SIG-M5 treated with dmso at 0.1 percent for 504 hours (cell line): ENCODE measurements at regions not wholly inside any gene's neighbourhood (a gene's known extent, or its start where the extent isn't known, plus 50 kb on each side); places are given as distances from the start of the nearest gene placed in this dataset.

Experiments
- DNase-seq: peaks from one replicate; lab custom pipeline; 2025; ENCODE audit not compliant: unreplicated experiment; lab: John Stamatoyannopoulos, UW

- no peak for DNase-seq
Measured at GRCh38 chr6:15776458-15776980, 113.7 kb upstream of the DTNBP1 start.

- no peak for DNase-seq
Measured at GRCh38 chr6:15775741-15776140, 112.9 kb upstream of the DTNBP1 start.

- no peak for DNase-seq
Measured at GRCh38 chr6:15775076-15775634, 112.3 kb upstream of the DTNBP1 start.

- DNase-seq = no peak
Measured at GRCh38 chr6:15773806-15774410, 111.1 kb upstream of the DTNBP1 start.

GRCh38 chr6:15770347-15771143, 107.7 kb upstream of the DTNBP1 start:
- peak; percentile 9 for DNase-seq

GRCh38 chr6:15769511-15770018, 106.7 kb upstream of the DTNBP1 start:
- DNase-seq = no peak

- DNase-seq = no peak
Measured at GRCh38 chr6:15768999-15769398, 106.2 kb upstream of the DTNBP1 start.

- no peak for DNase-seq
Measured at GRCh38 chr6:15763837-15764236, 101.0 kb upstream of the DTNBP1 start.

- no peak for DNase-seq
Measured at GRCh38 chr6:15763364-15763763, 100.5 kb upstream of the DTNBP1 start.

- no peak for DNase-seq
Measured at GRCh38 chr6:15761045-15761502, 98.2 kb upstream of the DTNBP1 start.

- no peak for DNase-seq
Measured at GRCh38 chr6:15758631-15759215, 95.9 kb upstream of the DTNBP1 start.

- DNase-seq = no peak
Measured at GRCh38 chr6:15755526-15755925, 92.7 kb upstream of the DTNBP1 start.

- no peak for DNase-seq
Measured at GRCh38 chr6:15754706-15755079, 91.9 kb upstream of the DTNBP1 start.

GRCh38 chr6:15754035-15754705, 91.3 kb upstream of the DTNBP1 start:
- no peak for DNase-seq

- no peak for DNase-seq
Measured at GRCh38 chr6:15752820-15753219, 90.0 kb upstream of the DTNBP1 start.

GRCh38 chr6:15751721-15752350, 89.0 kb upstream of the DTNBP1 start:
- DNase-seq = no peak

- DNase-seq = no peak
Measured at GRCh38 chr6:15748341-15748740, 85.5 kb upstream of the DTNBP1 start.

- no peak for DNase-seq
Measured at GRCh38 chr6:15747354-15747883, 84.6 kb upstream of the DTNBP1 start.

GRCh38 chr6:15745781-15746180, 83.0 kb upstream of the DTNBP1 start:
- no peak for DNase-seq

- peak; percentile 24 for DNase-seq
Measured at GRCh38 chr6:15744818-15745402, 82.1 kb upstream of the DTNBP1 start.
